H9 (cell line): ENCODE measurements at regions not wholly inside any gene's neighbourhood (a gene's known extent, or its start where the extent isn't known, plus 50 kb on each side); places are given as distances from the start of the nearest gene placed in this dataset.
A peak's percentile ranks its signal among the peaks of the same experiment; 100 is the strongest.

Source experiments
- DNase-seq: peaks from one replicate; pipeline ENCODE4 v3.0.0-alpha.2; 2017
- H2AFZ ChIP-seq: one replicate; pipeline ENCODE4 v1.6.1; 2013; ENCODE audit warnings: mild to moderate bottlenecking, low read length, control low read depth, moderate library complexity
- H2AK5ac ChIP-seq: 2 replicates; pipeline ENCODE4 v1.6.1; 2013; ENCODE audit warnings: low read length, control low read depth, mixed read lengths; ENCODE audit not compliant: insufficient read length
- H2BK120ac ChIP-seq: one replicate; pipeline ENCODE4 v1.6.1; 2013; ENCODE audit warnings: low read depth, mild to moderate bottlenecking, low read length, control low read depth, inconsistent platforms; ENCODE audit not compliant: poor library complexity, severe bottlenecking
- H2BK12ac ChIP-seq: 2 replicates; pipeline ENCODE4 v1.6.1; 2013; ENCODE audit warnings: low read length, control low read depth, mixed read lengths, low read depth; ENCODE audit not compliant: insufficient read length
- H2BK15ac ChIP-seq: 2 replicates; pipeline ENCODE4 v1.6.1; 2013; ENCODE audit warnings: low read depth, low read length, control low read depth
- H2BK20ac ChIP-seq: one replicate; pipeline ENCODE4 v1.6.1; 2013; ENCODE audit warnings: low read depth, mild to moderate bottlenecking, low read length, control low read depth, inconsistent platforms; ENCODE audit not compliant: poor library complexity, severe bottlenecking
- H2BK5ac ChIP-seq: 2 replicates; pipeline ENCODE4 v1.6.1; 2013; ENCODE audit warnings: low read length, control low read depth, mixed read lengths; ENCODE audit not compliant: insufficient read length
- H3K14ac ChIP-seq: 2 replicates; pipeline ENCODE4 v1.6.1; 2013; ENCODE audit warnings: low read length, control low read depth; ENCODE audit not compliant: insufficient read depth
- H3K18ac ChIP-seq: 2 replicates; pipeline ENCODE4 v1.6.1; 2013; ENCODE audit warnings: low read depth, mild to moderate bottlenecking, mixed read lengths, low read length, control low read depth; ENCODE audit not compliant: insufficient read length
- H3K23ac ChIP-seq: 2 replicates; pipeline ENCODE4 v1.6.1; 2013; ENCODE audit warnings: low read length, control low read depth, mixed read lengths, low read depth; ENCODE audit not compliant: insufficient read length
- H3K23me2 ChIP-seq: 2 replicates; pipeline ENCODE4 v1.6.1; 2013; ENCODE audit warnings: low read depth, mild to moderate bottlenecking, mixed read lengths, low read length, control low read depth; ENCODE audit not compliant: insufficient read length, poor library complexity, severe bottlenecking
- H3K27ac ChIP-seq: 2 replicates; pipeline ENCODE4 v1.5.1; 2013; ENCODE audit warnings: low read length, control low read depth, mixed read lengths, low read depth; ENCODE audit not compliant: insufficient read length
- H3K27me3 ChIP-seq: 2 replicates; pipeline ENCODE4 v1.6.1; 2013; ENCODE audit warnings: low read length, control low read depth, inconsistent platforms; ENCODE audit not compliant: insufficient read depth
- H3K4ac ChIP-seq: 2 replicates; pipeline ENCODE4 v1.6.1; 2013; ENCODE audit warnings: low read depth, mild to moderate bottlenecking, control low read depth, inconsistent platforms, low read length, moderate library complexity
- H3K4me1 ChIP-seq: 2 replicates; pipeline ENCODE4 v1.6.1; 2013; ENCODE audit warnings: low read length, control low read depth, inconsistent platforms; ENCODE audit not compliant: insufficient read depth
- H3K4me2 ChIP-seq: 2 replicates; pipeline ENCODE4 v1.6.1; 2013; ENCODE audit warnings: low read length, control low read depth, mixed read lengths; ENCODE audit not compliant: insufficient read length, insufficient read depth
- H3K56ac ChIP-seq: 2 replicates; pipeline ENCODE4 v1.6.1; 2013; ENCODE audit warnings: low read depth, mild to moderate bottlenecking, mixed read lengths, low read length, control low read depth; ENCODE audit not compliant: insufficient read length
- H3K79me1 ChIP-seq: 2 replicates; pipeline ENCODE4 v1.6.1; 2013; ENCODE audit warnings: low read depth, mild to moderate bottlenecking, moderate library complexity, low read length, control low read depth, inconsistent platforms; ENCODE audit not compliant: insufficient read depth, poor library complexity, severe bottlenecking
- H3K79me2 ChIP-seq: 2 replicates; pipeline ENCODE4 v1.6.1; 2013; ENCODE audit warnings: low read length, control low read depth, inconsistent platforms; ENCODE audit not compliant: insufficient read depth
- H3K9ac ChIP-seq: 2 replicates; pipeline ENCODE4 v1.6.1; 2013; ENCODE audit warnings: low read length, control low read depth, mixed read lengths; ENCODE audit not compliant: insufficient read length; ENCODE audit errors: extremely low read depth
- H3K9me3 ChIP-seq: one replicate; pipeline ENCODE4 v1.6.1; 2013; ENCODE audit warnings: low read depth, low read length, inconsistent platforms; ENCODE audit not compliant: control insufficient read depth
- H3T11ph ChIP-seq: one replicate; pipeline ENCODE4 v1.6.1; 2013; ENCODE audit warnings: mild to moderate bottlenecking, low read length, control low read depth, inconsistent platforms
- H4K20me1 ChIP-seq: one replicate; pipeline ENCODE4 v1.6.1; 2013; ENCODE audit not compliant: control insufficient read depth, insufficient read length, insufficient read depth
- H4K5ac ChIP-seq: 2 replicates; pipeline ENCODE4 v1.6.1; 2013; ENCODE audit warnings: low read depth, mild to moderate bottlenecking, mixed read lengths, low read length, control low read depth; ENCODE audit not compliant: insufficient read length
- H4K8ac ChIP-seq: replicated peaks from 2 replicates; pipeline ENCODE4 v1.6.1; 2013; ENCODE audit warnings: low read length, control low read depth, mixed read lengths, low read depth; ENCODE audit not compliant: insufficient read length
- H4K91ac ChIP-seq: 2 replicates; pipeline ENCODE4 v1.6.1; 2013; ENCODE audit warnings: low read depth, mild to moderate bottlenecking, moderate library complexity, mixed read lengths, low read length, control low read depth; ENCODE audit not compliant: insufficient read length
- H3K27ac Mint-ChIP-seq, 3 experiments: 2 replicates in 2 of 3; 3 replicates in 1 of 3; pipeline ENCODE4 v1.8.0; 2020 to 2021; ENCODE audit warnings: mixed read lengths in 3 of 3, mild to moderate bottlenecking in 1 of 3, moderate library complexity in 1 of 3
- H3K27me3 Mint-ChIP-seq: 2 replicates; pipeline ENCODE4 v1.8.0; 2021; ENCODE audit warnings: low read depth, mild to moderate bottlenecking, moderate library complexity, mixed read lengths
- H3K36me3 Mint-ChIP-seq, 3 experiments: 2 replicates in 2 of 3; 3 replicates in 1 of 3; pipeline ENCODE4 v1.8.0; 2020 to 2021; ENCODE audit warnings: low read depth in 3 of 3, mixed read lengths in 3 of 3; ENCODE audit not compliant: insufficient read depth in 1 of 3
- H3K4me1 Mint-ChIP-seq, 2 experiments: 2 replicates each; pipeline ENCODE4 v1.8.0; 2020; ENCODE audit warnings: mixed read lengths in 2 of 2
- H3K4me3 Mint-ChIP-seq, 2 experiments: 2 replicates in 1 of 2; 3 replicates in 1 of 2; pipeline ENCODE4 v1.8.0; 2020 to 2021; ENCODE audit warnings: mild to moderate bottlenecking in 2 of 2, mixed read lengths in 2 of 2, moderate library complexity in 1 of 2
- H3K9me3 Mint-ChIP-seq, 2 experiments: 2 replicates in 1 of 2; 3 replicates in 1 of 2; pipeline ENCODE4 v1.8.0; 2020; ENCODE audit warnings: mild to moderate bottlenecking in 2 of 2, mixed read lengths in 2 of 2, moderate library complexity in 1 of 2
- WGBS: extraction: QIAGEN DNeasy Blood & Tissue Kit; methylation state at CpG from one replicate; pipeline ENCODE4 v1.1.7; 2013; ENCODE audit warnings: missing lambda C conversion rate, low lambda C conversion rate, mixed read lengths; ENCODE audit not compliant: insufficient read length; ENCODE audit errors: extremely low coverage; 5-methylcytosine and 5-hydroxymethylcytosine counted together
- TF ChIP-seq, protein P1 (sequence below): fragments of 200-600 bp; sonication (generic); conservative IDR thresholded peaks from 3 replicates; pipeline ENCODE4 v1.8.0; 2021; ENCODE audit warnings: antibody characterized with exemption, mild to moderate bottlenecking

DNA sequence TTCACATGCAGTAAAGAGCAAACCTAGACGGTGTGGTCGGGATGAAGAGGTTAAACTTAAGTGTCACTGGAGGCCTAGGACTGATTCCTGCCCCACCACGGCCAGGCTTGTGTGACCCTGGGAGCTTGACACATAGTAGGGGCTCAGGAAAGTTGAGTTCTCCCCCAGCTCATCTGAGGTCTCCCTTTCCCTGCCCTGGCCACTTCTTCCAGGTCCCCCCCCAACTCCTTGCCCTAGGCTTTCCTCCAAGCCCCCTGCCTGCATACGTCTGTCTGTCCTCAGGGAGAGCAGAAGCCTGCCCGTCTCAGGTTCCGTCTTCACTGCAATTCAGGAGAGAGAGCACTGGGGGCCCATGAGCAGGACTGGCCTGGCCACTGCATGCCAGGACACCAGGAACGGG is 225.8 kb downstream of the PTPRU start:
- Histone ChIP-seq H4K91ac (no peak overlapping the region), H3K23ac (no peak overlapping the region), H2BK5ac (no peak overlapping the region), H3K56ac (no peak overlapping the region), H3K27me3 (no peaks in the 10 kb centered on the region), H3K79me2 (no peaks in the 10 kb centered on the region), H2BK120ac (no peak overlapping the region), H3K4me1 (no peaks in the 10 kb centered on the region; the same call in 1 of the 2 replicates), H3K4ac (no peak overlapping the region), H3K14ac (no peak overlapping the region), H3K27ac (no peak overlapping the region), H3K23me2 (no peaks in the 10 kb centered on the region), H3K9me3 (no peaks in the 10 kb centered on the region), H3K9ac (no peak overlapping the region), H2BK15ac (no peak overlapping the region), H3K79me1 (no peaks in the 10 kb centered on the region), H3K4me2 (no peak overlapping the region), H2AK5ac (no peak overlapping the region), H4K5ac (no peak overlapping the region), H4K20me1 (no peaks in the 10 kb centered on the region), H4K8ac (no peak overlapping the region), H3K18ac (no peak overlapping the region), H2BK12ac (no peak overlapping the region), H2BK20ac (no peak overlapping the region), H2AFZ (no peak overlapping the region), H3T11ph (no peak overlapping the region)
- TF ChIP-seq, protein P1, sequence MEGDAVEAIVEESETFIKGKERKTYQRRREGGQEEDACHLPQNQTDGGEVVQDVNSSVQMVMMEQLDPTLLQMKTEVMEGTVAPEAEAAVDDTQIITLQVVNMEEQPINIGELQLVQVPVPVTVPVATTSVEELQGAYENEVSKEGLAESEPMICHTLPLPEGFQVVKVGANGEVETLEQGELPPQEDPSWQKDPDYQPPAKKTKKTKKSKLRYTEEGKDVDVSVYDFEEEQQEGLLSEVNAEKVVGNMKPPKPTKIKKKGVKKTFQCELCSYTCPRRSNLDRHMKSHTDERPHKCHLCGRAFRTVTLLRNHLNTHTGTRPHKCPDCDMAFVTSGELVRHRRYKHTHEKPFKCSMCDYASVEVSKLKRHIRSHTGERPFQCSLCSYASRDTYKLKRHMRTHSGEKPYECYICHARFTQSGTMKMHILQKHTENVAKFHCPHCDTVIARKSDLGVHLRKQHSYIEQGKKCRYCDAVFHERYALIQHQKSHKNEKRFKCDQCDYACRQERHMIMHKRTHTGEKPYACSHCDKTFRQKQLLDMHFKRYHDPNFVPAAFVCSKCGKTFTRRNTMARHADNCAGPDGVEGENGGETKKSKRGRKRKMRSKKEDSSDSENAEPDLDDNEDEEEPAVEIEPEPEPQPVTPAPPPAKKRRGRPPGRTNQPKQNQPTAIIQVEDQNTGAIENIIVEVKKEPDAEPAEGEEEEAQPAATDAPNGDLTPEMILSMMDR: no peak
- Mint-ChIP-seq H3K4me1 (peaks cover 4 to 17% of the 10 kb centered on the region in 2 experiments; a peak in 3 of 4 replicates), H3K27me3 (peaks cover 2% of the 10 kb centered on the region), H3K4me3 (no peak overlapping the region), H3K9me3 (peaks cover 24 to 28% of the 10 kb centered on the region in 2 experiments), H3K36me3 (peaks cover 0 to 17% (median 7%) of the 10 kb centered on the region in 3 experiments; a peak in 4 of 7 replicates), H3K27ac (peak overlapping the region in 2 of 3 experiments; percentile 70 to 82; a peak in 3 of 7 replicates)
- no CpG with 5 or more reads among the region's 7 CpGs for WGBS
- DNase-seq: no peak
